BLaER1 (cell line): ENCODE measurements at regions not wholly inside any gene's neighbourhood (a gene's known extent, or its start where the extent isn't known, plus 50 kb on each side); places are given as distances from the start of the nearest gene placed in this dataset.
A peak's percentile ranks its signal among the peaks of the same experiment; 100 is the strongest.

Source experiments
- H3K27ac ChIP-seq: shearing (Covaris generic); formaldehyde crosslinking; 2 replicates; pipeline ENCODE4 v1.8.1; 2022
- H3K27me3 ChIP-seq: shearing (Covaris generic); formaldehyde crosslinking; 2 replicates; pipeline ENCODE4 v1.8.1; 2022
- H3K36me3 ChIP-seq: shearing (Covaris generic); formaldehyde crosslinking; 2 replicates; pipeline ENCODE4 v1.8.1; 2022
- H3K4me1 ChIP-seq: shearing (Covaris generic); formaldehyde crosslinking; 2 replicates; pipeline ENCODE4 v1.8.1; 2022
- H3K4me2 ChIP-seq: shearing (Covaris generic); formaldehyde crosslinking; 2 replicates; pipeline ENCODE4 v1.8.1; 2022
- H3K4me3 ChIP-seq: shearing (Covaris generic); formaldehyde crosslinking; 2 replicates; pipeline ENCODE4 v1.8.1; 2022
- H3K9ac ChIP-seq: shearing (Covaris generic); formaldehyde crosslinking; 2 replicates; pipeline ENCODE4 v1.8.1; 2022
- H3K9me3 ChIP-seq: shearing (Covaris generic); formaldehyde crosslinking; 2 replicates; pipeline ENCODE4 v1.8.1; 2022
- H4K20me1 ChIP-seq: shearing (Covaris generic); formaldehyde crosslinking; 2 replicates; pipeline ENCODE4 v1.8.1; 2022
- Cebpa-rat ChIP-seq: shearing (Covaris generic); IDR thresholded peaks from 2 replicates; pipeline ENCODE4 v1.8.1; 2022

DNA sequence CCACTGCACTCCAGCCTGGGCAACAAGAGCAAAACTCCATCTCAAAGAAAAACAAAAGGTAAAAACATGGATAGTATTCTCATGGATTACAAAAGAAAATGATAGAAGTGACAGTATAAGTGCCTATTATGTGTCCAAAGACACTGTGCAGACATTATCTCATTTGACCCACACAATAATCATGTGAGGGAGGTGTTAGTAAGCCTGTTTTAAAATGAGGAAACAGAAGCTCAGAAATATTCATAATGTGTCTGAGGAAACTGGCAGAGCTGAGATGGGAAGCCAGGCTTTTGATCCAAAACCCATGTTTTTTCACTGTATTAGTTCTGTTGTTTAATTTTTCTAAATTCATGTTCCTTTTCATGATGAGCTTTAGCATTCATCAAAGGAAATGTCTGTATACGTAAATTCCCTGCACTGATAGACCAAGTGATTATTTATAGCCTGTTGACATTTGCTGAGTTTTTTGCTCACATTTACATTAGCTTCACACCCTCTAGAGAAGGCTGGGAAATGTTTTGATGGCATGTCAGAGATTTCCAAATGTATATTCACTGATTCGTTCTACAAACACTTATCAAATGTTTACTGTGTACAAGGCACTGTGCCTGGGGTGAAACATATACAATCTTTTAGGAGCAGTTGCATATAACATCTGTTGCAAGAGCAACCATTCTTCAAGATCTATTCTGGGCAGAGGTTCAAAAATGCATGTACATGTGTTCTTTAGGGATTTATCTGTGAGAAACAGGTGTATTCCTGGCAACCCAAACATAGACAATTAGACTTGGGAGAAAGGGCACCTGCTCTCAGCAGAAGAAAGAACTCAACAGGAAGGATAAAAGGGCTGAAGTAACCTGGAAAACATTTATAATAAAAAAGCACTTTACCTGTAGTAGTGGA, 331.5 kb downstream of the SAMD5 start:
- no peaks in the 10 kb centered on the region for H4K20me1 ChIP-seq
- no peaks in the 10 kb centered on the region for H3K9me3 ChIP-seq
- peaks cover 29% of the 10 kb centered on the region for H3K4me1 ChIP-seq
- no peaks in the 10 kb centered on the region for H3K27me3 ChIP-seq
- H3K36me3 ChIP-seq, result no peaks in the 10 kb centered on the region
- H3K4me3 ChIP-seq, result no peak overlapping the region
- no peak for TF ChIP-seq Cebpa-rat
- H3K27ac ChIP-seq, result no peak overlapping the region
- peak overlapping the region; percentile 20; the same call in 1 of the 2 replicates for H3K4me2 ChIP-seq
- H3K9ac ChIP-seq, result no peak overlapping the region

GRCh38 chr6:147841547-147842148, 333.2 kb downstream of the SAMD5 start:
- H3K27ac ChIP-seq, result no peak overlapping the region
- H3K4me2 ChIP-seq, result peak overlapping the region; percentile 55
- peaks cover 26% of the 10 kb centered on the region for H3K4me1 ChIP-seq
- H4K20me1 ChIP-seq, result no peaks in the 10 kb centered on the region
- H3K9me3 ChIP-seq, result no peaks in the 10 kb centered on the region
- no peak overlapping the region for H3K9ac ChIP-seq
- no peak for TF ChIP-seq Cebpa-rat
- H3K36me3 ChIP-seq, result no peaks in the 10 kb centered on the region
- H3K4me3 ChIP-seq, result no peak overlapping the region
- no peaks in the 10 kb centered on the region for H3K27me3 ChIP-seq

DNA sequence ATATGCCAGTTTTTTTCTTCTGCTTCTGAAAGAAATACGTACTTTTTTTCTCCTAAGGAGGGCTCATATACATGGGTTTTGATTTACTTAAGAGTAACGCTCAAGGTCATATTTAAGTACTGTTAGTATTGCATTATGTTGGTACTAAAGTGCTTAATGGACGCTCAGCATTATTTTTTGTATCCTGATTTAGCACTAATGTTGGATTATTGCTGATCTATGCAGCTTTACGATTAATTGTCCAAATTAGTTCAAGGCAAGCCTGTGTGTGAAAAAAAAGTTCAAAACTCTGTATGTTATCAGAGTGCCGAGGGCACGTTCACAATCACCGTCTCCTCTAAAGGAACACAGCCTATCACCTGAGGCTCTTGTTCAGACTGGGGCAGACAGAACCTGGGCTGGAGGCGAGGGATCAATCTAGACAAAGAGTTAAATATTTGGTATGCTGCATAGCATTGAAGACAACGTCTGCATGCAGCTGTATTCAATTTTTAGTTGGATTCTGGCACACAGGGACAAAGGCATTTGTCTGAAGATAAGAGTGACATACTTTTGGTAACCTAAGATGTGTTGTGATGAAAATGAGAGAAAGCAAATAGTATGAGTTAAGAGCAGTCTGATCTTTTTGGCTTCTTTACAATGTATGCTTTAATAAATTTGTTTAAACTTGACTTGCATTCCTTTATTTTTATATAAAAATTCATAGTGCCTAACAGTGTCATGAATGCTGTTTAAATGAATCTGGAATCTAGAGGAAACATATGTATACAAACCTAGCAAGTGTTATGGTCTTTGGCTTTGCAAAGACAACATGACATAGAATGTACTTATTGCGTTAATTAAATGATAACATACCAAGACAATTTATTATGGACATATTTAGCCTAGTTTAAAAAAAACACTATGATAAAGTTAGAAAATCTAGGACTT, 341.2 kb downstream of the SAMD5 start:
- Histone ChIP-seq H3K27me3 (no peaks in the 10 kb centered on the region), H4K20me1 (no peaks in the 10 kb centered on the region), H3K4me3 (no peak overlapping the region), H3K9me3 (no peaks in the 10 kb centered on the region), H3K4me2 (no peak overlapping the region), H3K27ac (no peak overlapping the region), H3K9ac (no peak overlapping the region), H3K4me1 (no peaks in the 10 kb centered on the region), H3K36me3 (no peaks in the 10 kb centered on the region)
- TF ChIP-seq Cebpa-rat, result no peak

DNA sequence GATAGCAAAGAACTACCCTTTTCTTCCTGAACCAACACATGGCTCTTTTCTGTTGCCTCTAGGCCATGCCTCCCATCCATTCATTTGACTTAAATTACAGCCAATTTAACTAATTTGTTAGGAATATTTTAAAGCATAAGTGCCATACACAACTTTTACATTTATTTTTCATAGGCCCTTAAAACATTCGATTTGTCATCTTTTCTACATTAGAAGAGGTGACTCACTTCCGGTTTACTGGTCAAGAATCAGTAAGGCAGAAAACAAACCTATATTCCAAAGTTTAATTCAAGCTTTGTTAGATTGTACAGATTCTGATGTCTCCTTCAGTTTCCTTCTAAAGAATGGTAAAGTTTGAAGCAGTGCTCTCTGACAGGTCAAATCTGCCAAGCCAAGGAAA, 344.3 kb downstream of the SAMD5 start:
- no peaks in the 10 kb centered on the region for H3K4me1 ChIP-seq
- no peak overlapping the region for H3K4me2 ChIP-seq
- no peak for TF ChIP-seq Cebpa-rat
- H3K27ac ChIP-seq, result no peak overlapping the region
- no peaks in the 10 kb centered on the region for H3K27me3 ChIP-seq
- H3K4me3 ChIP-seq, result no peak overlapping the region
- H3K9ac ChIP-seq, result no peak overlapping the region
- H4K20me1 ChIP-seq, result no peaks in the 10 kb centered on the region
- no peaks in the 10 kb centered on the region for H3K36me3 ChIP-seq
- H3K9me3 ChIP-seq, result no peaks in the 10 kb centered on the region

DNA sequence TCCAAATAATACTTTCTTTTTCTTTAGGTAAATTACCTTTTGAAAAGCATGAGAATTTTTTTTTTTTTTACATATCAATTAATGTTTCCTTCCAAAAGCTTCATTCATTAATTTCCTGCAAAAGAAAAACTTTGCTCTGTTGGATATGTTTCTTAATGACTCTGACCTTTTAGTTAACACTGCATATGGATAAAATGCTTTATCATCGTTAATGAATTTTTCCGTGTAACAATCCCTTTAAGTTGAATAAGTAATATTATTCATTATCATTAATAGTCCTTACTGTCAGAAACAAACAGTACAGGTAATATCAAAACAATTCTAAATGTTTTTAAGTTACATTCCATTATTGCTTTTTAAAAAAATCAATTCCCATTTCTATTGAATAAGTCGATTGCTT, 345.1 kb downstream of the SAMD5 start:
- H3K27ac ChIP-seq, result no peak overlapping the region
- no peak for TF ChIP-seq Cebpa-rat
- no peaks in the 10 kb centered on the region for H3K9me3 ChIP-seq
- H3K4me3 ChIP-seq, result no peak overlapping the region
- no peak overlapping the region for H3K4me2 ChIP-seq
- H3K36me3 ChIP-seq, result no peaks in the 10 kb centered on the region
- no peaks in the 10 kb centered on the region for H3K4me1 ChIP-seq
- no peaks in the 10 kb centered on the region for H3K27me3 ChIP-seq
- no peak overlapping the region for H3K9ac ChIP-seq
- no peaks in the 10 kb centered on the region for H4K20me1 ChIP-seq

DNA sequence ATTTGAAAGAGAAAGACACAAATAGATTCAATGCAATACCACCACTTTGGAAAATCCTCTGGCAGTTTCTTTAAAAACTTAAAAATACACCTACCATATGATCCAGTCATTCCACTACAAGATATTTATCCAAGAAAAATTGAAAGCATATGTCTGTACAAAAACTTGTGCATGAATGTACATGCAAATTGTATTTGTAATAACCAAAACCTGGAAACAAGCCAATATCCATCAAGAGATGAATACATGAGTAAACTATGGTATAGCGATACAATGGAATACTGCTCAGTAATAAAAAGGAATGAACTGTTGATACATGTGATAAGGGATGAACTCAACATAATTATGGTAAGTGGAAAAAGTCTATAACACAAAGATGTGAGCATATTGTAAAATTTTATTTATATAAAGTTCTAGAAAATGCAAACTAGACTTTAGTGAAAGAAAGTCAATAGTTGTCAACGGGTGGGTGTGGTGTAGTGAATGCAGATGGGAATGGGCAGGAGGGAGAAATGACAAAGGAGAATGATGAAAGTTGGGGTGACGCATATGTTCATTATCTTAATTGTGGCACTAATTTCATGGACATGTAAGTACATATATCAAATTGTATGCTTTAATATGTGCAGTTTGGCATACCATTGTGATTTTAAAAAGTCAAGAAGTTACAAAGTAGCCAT, 347.5 kb downstream of the SAMD5 start:
- Histone ChIP-seq H3K4me1 (no peaks in the 10 kb centered on the region), H3K4me3 (no peak overlapping the region)
- TF ChIP-seq Cebpa-rat, result no peak

GRCh38 chr6:147856687-147857086, 348.2 kb downstream of the SAMD5 start:
- no peak overlapping the region for H3K4me2 ChIP-seq
- H3K27me3 ChIP-seq, result no peaks in the 10 kb centered on the region
- peaks cover 4% of the 10 kb centered on the region; the same call in 1 of the 2 replicates for H3K4me1 ChIP-seq
- TF ChIP-seq Cebpa-rat, result no peak
- no peak overlapping the region for H3K9ac ChIP-seq
- no peak overlapping the region for H3K27ac ChIP-seq
- no peaks in the 10 kb centered on the region for H4K20me1 ChIP-seq
- no peak overlapping the region for H3K4me3 ChIP-seq
- H3K36me3 ChIP-seq, result no peaks in the 10 kb centered on the region
- H3K9me3 ChIP-seq, result no peaks in the 10 kb centered on the region

More for the DNA sequence above, 347.5 kb downstream of the SAMD5 start:
- Histone ChIP-seq H3K9ac (no peak overlapping the region), H3K9me3 (no peaks in the 10 kb centered on the region), H3K27ac (no peak overlapping the region), H3K4me2 (no peak overlapping the region), H3K27me3 (no peaks in the 10 kb centered on the region), H3K36me3 (no peaks in the 10 kb centered on the region), H4K20me1 (no peaks in the 10 kb centered on the region)

DNA sequence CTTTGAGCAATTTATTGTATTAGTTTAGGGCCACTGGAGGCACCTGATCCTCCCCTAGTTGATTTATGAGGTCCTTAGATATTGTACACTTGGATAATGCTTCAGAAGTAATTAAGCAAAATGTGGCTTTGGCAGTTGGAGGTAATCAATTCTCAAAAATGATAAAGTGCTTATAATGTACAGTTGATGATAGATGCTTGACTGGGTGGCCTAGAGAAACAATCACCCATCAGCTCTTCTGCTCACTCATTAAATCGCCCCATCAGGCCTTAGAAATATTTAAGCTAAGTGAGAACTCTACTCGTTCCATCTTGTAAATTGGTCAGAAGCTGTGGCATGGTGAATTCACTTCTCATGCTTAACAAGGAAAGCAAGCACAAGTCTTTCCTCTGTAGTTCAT, 349.9 kb downstream of the SAMD5 start:
- no peaks in the 10 kb centered on the region for H3K9me3 ChIP-seq
- TF ChIP-seq Cebpa-rat, result no peak
- H3K4me2 ChIP-seq, result no peak overlapping the region

GRCh38 chr6:147859071-147859470, 350.6 kb downstream of the SAMD5 start:
- Histone ChIP-seq H3K36me3 (no peaks in the 10 kb centered on the region), H4K20me1 (no peaks in the 10 kb centered on the region), H3K27me3 (no peaks in the 10 kb centered on the region), H3K9ac (no peak overlapping the region), H3K27ac (no peak overlapping the region), H3K4me1 (peaks cover 17% of the 10 kb centered on the region; the same call in 1 of the 2 replicates), H3K4me2 (no peak overlapping the region), H3K4me3 (no peak overlapping the region), H3K9me3 (no peaks in the 10 kb centered on the region)
- no peak for TF ChIP-seq Cebpa-rat

More for the DNA sequence above, 349.9 kb downstream of the SAMD5 start:
- Histone ChIP-seq H3K36me3 (no peaks in the 10 kb centered on the region), H3K4me3 (no peak overlapping the region), H3K4me1 (peaks cover 17% of the 10 kb centered on the region; the same call in 1 of the 2 replicates), H4K20me1 (no peaks in the 10 kb centered on the region), H3K27me3 (no peaks in the 10 kb centered on the region), H3K9ac (no peak overlapping the region), H3K27ac (no peak overlapping the region)
